ENCODE measurements at regions not wholly inside any gene's neighbourhood (a gene's known extent, or its start where the extent isn't known, plus 50 kb on each side); places are given as distances from the start of the nearest gene placed in this dataset.
"Not testable (repeated sequence)": the region's sequence is repeated elsewhere in the genome, so short reads cannot be mapped to it uniquely, and the experiment has no call there.

GRCh38 chr6:119748535-119748934, 399.0 kb upstream of the MAN1A1 start:
- H3K4me3 ChIP-seq; H3K9me3 ChIP-seq (replicated peaks; ENCODE audit: control insufficient read depth, insufficient read depth, low read depth, low read length); DNase-seq (ENCODE audit: extremely low read depth in 1 of 4, low spot score in 3 of 4); POLR2A ChIA-PET; H2AFZ ChIP-seq (ENCODE audit: low read depth, low read length); H3K27ac ChIP-seq (ENCODE audit: extremely low read depth, low read depth, low read length); ATAC-seq; H4K20me1 ChIP-seq (replicated peaks; ENCODE audit: control insufficient read depth, insufficient read depth, low read length); CTCF ChIA-PET (ENCODE audit: low intra/inter-chr PET ratio); H3K36me3 ChIP-seq (ENCODE audit: control insufficient read depth, insufficient read depth, low read length); FAIRE-seq; H3K4me1 ChIP-seq (replicated peaks in 1 of 2; ENCODE audit: control insufficient read depth in 2 of 2, insufficient read depth in 2 of 2, low read length in 2 of 2); H3K9me1 ChIP-seq (ENCODE audit: control insufficient read depth, insufficient read depth, low read length); H3K9ac ChIP-seq (ENCODE audit: insufficient read depth in 1 of 2, low read depth in 2 of 2, low read length in 2 of 2); H3K79me2 ChIP-seq (ENCODE audit: control insufficient read depth, insufficient read depth, low read length); in situ Hi-C loops (cut with MboI); H3K27me3 ChIP-seq (ENCODE audit: control insufficient read depth in 2 of 2, insufficient read depth in 2 of 2, low read length in 2 of 2); H3K4me2 ChIP-seq (ENCODE audit: insufficient read depth, low read length); intact Hi-C loops (cut with micrococcal nuclease); BruUV-seq (replicated peaks): not testable (repeated sequence)
- 0% methylated on average over 2 of the region's 3 CpGs for WGBS (ENCODE audit: insufficient coverage, low coverage, missing lambda C conversion rate)
- TF ChIP-seq SMARCE1 (IDR thresholded peaks at IDR 0.05), result peak; percentile 42; the same call in 1 of the 2 replicates

GRCh38 chr6:119742188-119742803, 392.7 kb upstream of the MAN1A1 start:
- H3K36me3 ChIP-seq (ENCODE audit: control insufficient read depth, insufficient read depth, low read length), result no peaks in the 10 kb centered on the region
- H3K27me3 ChIP-seq (ENCODE audit: control insufficient read depth in 2 of 2, insufficient read depth in 2 of 2, low read length in 2 of 2), result no peaks in the 10 kb centered on the region; a peak in 1 of 5 replicates
- intact Hi-C loops (cut with micrococcal nuclease) (loop anchor here (1.0 to 5.0 kb wide), 5 partner anchors 237 to 1565 kb away; no protein-coding TSS in a partner anchor), in situ Hi-C loops (cut with MboI) (no loop called here)
- BruUV-seq (replicated peaks), result no TSS peak
- WGBS (ENCODE audit: insufficient coverage, low coverage, missing lambda C conversion rate), result 2% methylated on average over 6 of the region's 6 CpGs
- ATAC-seq (peak; percentile 98), FAIRE-seq (peak; percentile 90), DNase-seq (ENCODE audit: extremely low read depth in 1 of 4, low spot score in 3 of 4) (peak; percentile 54 to 80 (median 60))
- H4K20me1 ChIP-seq (replicated peaks; ENCODE audit: control insufficient read depth, insufficient read depth, low read length), result no peaks in the 10 kb centered on the region
- H3K9ac ChIP-seq (ENCODE audit: insufficient read depth in 1 of 2, low read depth in 2 of 2, low read length in 2 of 2), result no peak overlapping the region
- H3K9me3 ChIP-seq (replicated peaks; ENCODE audit: control insufficient read depth, insufficient read depth, low read depth, low read length), result no peaks in the 10 kb centered on the region
- POLR2A ChIA-PET, result no interaction called here
- H3K9me1 ChIP-seq (ENCODE audit: control insufficient read depth, insufficient read depth, low read length), result no peaks in the 10 kb centered on the region
- H3K4me2 ChIP-seq (ENCODE audit: insufficient read depth, low read length), result no peak overlapping the region; the same call in 1 of the 2 replicates
- no peaks in the 10 kb centered on the region for H3K79me2 ChIP-seq (ENCODE audit: control insufficient read depth, insufficient read depth, low read length)
- CTCF ChIA-PET (ENCODE audit: low intra/inter-chr PET ratio), result interaction anchor here (0.6 to 1.2 kb wide), 3 partner anchors 235 to 593 kb away, joined by 3 to 5 read pairs (median 4); no protein-coding TSS in a partner anchor
- no peak overlapping the region for H3K4me3 ChIP-seq
- peak overlapping the region; percentile 38; the same call in 1 of the 2 replicates for H2AFZ ChIP-seq (ENCODE audit: low read depth, low read length)
- H3K4me1 ChIP-seq (replicated peaks in 1 of 2; ENCODE audit: control insufficient read depth in 2 of 2, insufficient read depth in 2 of 2, low read length in 2 of 2), result no peaks in the 10 kb centered on the region
- H3K27ac ChIP-seq (ENCODE audit: extremely low read depth, low read depth, low read length), result no peak overlapping the region
- no peak for TF ChIP-seq BACH1 (tag; IDR thresholded peaks at IDR 0.05)
- 0 out of 2 replicates have a peak, but pooled peaks have one; percentile 14 for TF ChIP-seq ARID3A (IDR thresholded peaks at IDR 0.05; ENCODE audit: borderline replicate concordance, low read depth, low read length)
- no peak for TF ChIP-seq NFRKB (IDR thresholded peaks at IDR 0.05; ENCODE audit: low read depth)
- no peak for TF ChIP-seq ZNF586 (CRISPR knock-in tag; conservative IDR thresholded peaks at IDR 0.05)
- no peak for TF ChIP-seq ZNF3 (CRISPR knock-in tag; IDR thresholded peaks at IDR 0.05)
- no peak for TF ChIP-seq ZNF830 (CRISPR knock-in tag; IDR thresholded peaks at IDR 0.05)
- TF ChIP-seq STAG1 (CRISPR knock-in tag; IDR thresholded peaks at IDR 0.05; ENCODE audit: borderline replicate concordance), result no peak
- no peak for TF ChIP-seq NFIX (CRISPR knock-in tag; IDR thresholded peaks at IDR 0.05; ENCODE audit: low read depth)
- TF ChIP-seq CBX3 (IDR thresholded peaks at IDR 0.05; ENCODE audit: borderline replicate concordance in 1 of 2, low read length in 2 of 2), result no peak
- no peak for TF ChIP-seq SMARCE1 (IDR thresholded peaks at IDR 0.05)
- TF ChIP-seq CBFB (CRISPR knock-in tag; IDR thresholded peaks at IDR 0.05), result no peak
- no peak for TF ChIP-seq ZBTB17 (CRISPR knock-in tag; IDR thresholded peaks at IDR 0.05)
- no peak for TF ChIP-seq E2F5 (CRISPR knock-in tag; IDR thresholded peaks at IDR 0.05)
- TF ChIP-seq MEIS2 (IDR thresholded peaks at IDR 0.05; ENCODE audit: partially characterized antibody), result peak; percentile 42
- no peak for TF ChIP-seq STAT5B (CRISPR knock-in tag; IDR thresholded peaks at IDR 0.05)
